Activated CD4-positive, alpha-beta T cell treated with anti-CD3 and anti-CD28 coated beads for 48 hours (primary cell): ENCODE measurements at regions not wholly inside any gene's neighbourhood (a gene's known extent, or its start where the extent isn't known, plus 50 kb on each side); places are given as distances from the start of the nearest gene placed in this dataset.
A peak's percentile ranks its signal among the peaks of the same experiment; 100 is the strongest.

Experiments
- DNase-seq: peaks from one replicate; pipeline ENCODE4 v3.0.0-alpha.2; 2020

DNA sequence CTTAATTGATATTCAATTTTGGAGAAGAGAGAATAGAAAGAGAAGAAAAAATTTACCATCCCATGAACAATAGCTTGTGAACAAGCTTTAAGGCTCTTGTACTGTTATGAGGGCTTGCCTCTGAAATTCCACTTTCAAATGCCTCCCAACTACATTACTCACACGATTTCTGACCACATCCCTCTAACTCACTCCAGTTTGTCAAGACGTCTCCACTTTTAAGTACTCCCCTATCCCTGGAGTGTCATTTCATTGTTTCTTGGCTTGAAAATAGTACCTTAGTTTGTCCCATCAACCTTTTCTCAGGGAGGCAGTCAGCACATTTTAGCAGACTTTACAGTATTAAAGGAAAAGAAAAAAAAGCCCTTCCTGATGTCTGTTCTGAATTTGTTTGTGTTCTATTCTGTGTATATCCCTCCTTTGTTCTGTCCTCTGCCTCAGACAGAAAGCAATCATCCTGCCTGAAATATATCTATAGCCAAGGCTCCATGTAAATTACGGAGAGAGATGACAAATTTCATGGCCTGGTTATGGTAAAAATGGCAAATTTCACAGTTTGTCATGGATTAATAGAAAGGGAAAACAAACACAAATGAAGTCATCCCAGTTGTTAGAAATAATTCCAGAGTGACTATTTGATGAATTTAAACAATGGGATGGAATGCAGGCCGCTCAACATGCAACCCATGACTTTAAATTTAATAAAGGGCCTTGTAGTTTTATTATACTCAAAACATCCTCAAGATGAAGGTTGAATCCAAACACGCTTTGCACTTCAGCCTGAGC, 228.8 kb downstream of the ETAA1 start:
- DNase-seq, result no peak

DNA sequence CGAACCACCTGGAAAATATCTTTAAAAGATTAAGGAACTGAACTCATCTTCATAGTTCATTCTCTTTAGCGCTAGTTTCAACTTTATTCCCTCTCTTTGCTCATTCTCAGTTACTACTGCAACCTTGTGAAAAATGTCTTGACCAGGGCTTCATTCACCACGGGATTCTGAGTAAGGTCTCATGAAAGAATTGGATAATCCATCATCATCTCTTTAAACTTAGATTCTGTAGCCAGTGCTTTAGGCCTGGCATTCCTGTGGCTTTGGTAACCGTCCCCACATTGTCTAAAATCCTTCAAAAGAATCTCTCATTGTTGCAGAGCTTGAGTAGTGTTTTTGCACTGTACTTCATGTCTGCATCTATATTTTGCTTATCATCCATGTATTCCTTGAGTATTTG, 229.5 kb downstream of the ETAA1 start:
- DNase-seq, result no peak

DNA sequence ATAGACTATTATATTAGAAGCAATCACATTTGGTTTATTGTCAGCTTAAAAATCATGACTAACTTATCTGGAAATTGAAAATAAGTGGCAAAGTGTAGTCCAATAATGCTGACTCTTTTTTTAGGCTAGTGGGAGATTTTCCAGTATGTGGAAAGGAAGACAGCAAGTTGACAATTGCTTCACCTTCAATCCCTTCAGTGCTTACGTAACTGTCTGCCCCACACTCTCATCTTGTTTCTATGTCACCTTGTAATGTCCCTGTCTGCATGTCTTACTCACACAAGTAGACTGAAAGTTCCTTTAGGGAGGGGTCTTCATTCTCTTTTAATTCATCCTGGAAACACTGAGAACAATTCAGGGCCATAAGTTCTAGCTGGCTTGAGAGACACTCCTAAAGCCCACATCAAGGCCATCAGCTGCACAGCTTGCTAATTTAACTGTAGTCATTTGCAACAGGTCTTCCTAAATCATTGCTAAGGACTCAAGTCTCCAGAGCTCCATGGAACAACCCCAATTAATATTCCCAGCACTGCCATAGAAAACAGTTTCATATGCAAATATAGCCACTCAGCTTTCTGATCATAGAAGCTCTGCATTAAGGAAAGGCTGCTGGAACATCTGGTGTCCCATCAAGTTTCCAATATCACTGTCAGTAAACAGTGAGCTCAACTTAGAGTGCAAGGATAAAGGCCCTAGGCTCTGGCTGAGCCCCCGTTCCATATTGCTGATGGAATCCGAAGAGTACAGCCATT, 230.5 kb downstream of the ETAA1 start:
- no peak for DNase-seq

DNA sequence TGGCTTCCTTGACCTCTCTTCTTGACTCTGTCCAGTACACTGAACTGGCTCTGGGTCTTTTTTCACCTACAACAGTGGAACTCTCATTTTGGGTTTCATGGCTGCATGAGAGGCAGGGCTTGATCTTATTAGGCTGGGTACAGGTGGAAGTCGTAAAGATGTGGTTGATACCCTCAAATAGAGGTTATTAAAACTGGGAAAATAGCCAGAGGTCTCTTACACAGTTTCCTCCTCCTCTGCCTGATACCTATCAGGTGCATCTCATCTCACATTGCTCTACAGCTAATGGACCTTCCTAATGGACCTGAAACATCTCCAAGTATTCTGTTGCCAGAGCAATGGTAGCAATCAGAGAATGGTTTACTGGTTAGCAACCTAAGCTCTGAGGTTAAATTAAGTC, 231.8 kb downstream of the ETAA1 start:
- no peak for DNase-seq

DNA sequence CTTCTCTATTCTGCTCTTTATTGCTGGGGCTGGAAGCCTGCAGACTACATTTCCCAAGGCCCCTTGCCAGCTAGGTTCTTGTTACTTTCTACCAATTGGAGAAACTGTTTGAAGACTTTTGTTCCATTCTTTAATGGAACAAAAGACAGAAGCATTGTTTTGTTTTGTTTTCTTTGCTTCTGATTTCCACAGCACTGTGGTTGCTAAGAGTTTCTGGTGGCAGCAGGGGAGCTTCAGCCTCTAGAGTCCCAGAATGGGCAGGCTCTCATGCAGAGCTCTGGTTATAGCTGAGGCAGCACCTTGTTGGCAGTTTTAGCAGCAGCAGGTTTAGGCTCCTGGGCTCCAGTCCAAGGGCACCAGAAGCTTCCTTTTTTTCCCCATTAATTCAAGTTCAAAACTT, 234.3 kb downstream of the ETAA1 start:
- DNase-seq, result no peak

DNA sequence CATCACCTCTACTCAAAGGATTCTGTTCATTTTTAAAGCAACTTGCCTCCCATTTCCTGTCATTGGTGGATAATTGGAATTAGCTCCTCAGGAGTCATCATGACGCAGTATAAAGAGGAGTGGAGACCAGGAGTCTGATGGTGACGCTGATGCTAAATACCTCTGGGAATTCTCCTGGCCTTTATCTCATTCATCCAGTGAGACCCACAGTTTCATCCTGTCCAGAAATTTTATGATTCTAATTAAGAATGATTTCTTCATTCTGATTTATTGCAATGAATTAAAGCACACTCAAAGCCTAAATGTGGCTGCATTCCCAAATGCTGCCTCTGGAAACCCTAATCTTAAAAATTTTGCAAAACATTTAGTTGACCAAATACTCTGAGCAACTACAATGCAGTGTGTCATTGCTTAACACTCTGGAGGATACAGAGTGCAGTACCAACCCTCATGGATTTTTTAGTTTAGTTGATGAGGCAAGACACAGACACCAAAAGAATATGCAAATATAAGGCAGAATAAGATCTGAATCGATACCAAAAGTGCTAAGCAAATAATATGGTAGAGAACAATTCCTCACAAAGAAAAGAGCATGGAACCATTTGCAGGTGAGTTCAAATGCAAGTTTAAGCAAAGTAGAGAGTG, 236.2 kb downstream of the ETAA1 start:
- DNase-seq, result no peak

DNA sequence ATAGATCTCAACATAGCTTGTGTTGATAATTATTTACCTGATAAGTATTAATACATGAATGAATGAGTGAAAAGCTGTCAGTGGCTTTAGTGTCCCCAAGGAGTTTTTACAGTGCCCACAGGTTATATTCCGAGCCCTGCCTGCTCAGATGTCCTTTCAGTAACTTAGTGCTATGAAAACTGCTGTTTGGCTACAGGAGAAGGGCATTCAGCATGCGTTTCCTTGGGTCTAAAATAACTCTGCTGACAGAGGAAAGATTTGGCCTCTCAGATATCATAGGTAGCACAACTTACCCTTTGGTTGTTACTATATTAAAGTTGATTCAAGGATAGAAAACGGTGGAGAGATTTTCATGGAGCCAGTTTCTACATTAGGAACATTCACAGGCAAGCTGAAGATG, 241.0 kb downstream of the ETAA1 start:
- DNase-seq, result no peak

DNA sequence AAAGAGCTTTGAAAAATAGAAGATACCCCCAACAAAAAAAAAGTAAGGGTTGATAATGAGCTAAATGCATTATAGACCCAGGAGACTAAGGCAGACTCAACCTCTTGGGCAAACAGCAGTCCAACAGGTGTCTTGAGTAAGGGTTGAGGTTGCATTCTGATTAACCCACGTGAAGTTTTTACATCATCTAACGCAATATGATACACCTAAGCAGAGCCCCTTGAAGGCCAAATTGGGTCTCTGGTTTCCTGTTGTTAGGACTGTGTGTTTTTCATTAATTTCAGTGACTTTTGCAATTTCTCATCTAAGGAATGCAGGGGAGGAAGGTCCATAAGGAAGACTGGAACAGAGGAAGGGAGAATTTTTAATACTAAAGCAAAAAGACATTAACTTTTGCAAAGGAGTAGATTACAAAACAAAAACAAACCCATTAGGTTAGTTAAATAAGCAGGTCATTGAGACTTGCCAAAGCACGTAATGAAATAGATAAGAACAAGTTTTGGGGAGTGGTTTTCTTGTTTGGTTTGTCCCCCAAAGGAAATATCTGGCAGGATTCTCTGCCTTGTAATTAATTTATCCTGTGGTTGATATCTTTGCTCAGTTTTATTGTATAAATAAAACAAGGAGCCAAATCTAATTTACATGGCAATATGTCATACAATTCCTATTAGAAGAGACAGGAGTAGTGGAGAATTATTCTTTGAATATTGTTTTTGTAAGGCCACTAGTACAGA, 244.3 kb downstream of the ETAA1 start:
- DNase-seq, result no peak

DNA sequence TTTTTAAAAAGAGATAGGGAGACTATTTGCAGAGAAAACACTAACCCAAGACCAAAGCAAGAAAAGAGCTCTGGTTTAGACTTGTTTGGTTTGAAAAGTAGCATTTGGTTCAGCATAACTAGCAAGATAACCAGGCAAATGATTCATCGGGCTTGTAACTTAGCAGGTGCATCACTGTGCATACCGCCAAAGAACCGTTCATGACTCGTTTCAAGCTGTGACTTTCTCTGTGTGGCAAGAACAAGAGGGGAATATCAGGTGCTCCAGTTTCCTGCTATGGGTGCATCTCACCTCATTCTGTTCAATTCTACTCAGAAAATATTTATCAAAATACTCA, 244.9 kb downstream of the ETAA1 start:
- DNase-seq, result no peak

DNA sequence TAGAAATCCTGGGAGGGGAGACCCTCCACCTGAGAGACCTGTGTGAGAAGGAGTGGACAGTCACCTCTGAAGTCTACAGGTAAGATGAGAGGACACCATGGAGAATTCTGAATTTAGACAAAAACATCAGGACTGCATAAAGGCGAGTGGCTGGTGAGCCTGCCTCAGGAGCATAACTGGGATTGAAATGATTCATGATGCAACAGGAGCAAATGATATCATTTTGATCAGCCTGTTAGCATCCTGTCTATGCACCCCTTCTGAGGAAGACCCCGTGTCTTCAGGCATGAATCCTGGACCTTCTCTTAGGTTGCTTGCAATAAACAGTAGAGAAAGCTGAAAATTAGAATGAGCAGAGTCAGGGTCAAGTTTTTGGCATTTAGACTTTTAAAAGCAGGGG, 245.8 kb downstream of the ETAA1 start:
- DNase-seq, result no peak

DNA sequence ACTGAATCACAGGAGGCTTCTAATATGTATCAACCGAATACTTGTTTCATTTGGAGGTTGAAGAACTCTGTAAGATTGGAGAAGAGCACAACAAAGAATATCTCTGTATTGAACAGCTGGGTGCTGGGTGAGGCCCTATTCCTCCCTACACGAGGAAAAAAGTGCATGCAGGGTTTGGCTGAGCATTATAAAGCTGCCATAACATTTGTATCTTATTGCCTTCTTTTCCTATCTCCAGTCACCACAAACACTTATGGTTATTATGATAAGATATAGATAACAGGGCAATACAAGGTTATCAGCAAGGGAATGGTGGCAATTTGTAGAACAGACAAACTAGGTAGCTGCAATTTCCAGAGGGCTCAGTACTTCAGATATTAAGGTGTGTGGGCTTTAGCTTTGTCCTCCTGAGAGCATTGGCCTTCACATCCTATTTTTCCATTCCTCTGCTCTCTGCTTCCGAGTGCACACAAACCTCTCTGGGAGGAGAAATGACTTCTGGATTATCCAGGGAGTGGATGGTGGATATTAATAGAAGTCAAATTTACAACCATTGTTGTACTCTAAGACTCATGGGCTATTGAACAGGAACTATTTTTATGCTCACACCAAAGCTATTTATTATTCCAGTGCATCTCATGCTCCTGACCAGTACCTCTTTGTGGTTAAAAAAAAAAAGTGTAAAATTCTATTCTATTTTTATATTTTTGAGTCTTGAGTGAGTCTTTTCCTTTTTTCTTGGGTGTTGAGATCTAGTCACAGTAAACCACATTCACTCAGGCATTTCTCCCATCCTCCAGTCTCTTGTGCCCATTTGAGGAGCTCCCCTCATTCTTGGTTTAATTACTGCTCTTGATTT, 248.4 kb downstream of the ETAA1 start:
- no peak for DNase-seq

DNA sequence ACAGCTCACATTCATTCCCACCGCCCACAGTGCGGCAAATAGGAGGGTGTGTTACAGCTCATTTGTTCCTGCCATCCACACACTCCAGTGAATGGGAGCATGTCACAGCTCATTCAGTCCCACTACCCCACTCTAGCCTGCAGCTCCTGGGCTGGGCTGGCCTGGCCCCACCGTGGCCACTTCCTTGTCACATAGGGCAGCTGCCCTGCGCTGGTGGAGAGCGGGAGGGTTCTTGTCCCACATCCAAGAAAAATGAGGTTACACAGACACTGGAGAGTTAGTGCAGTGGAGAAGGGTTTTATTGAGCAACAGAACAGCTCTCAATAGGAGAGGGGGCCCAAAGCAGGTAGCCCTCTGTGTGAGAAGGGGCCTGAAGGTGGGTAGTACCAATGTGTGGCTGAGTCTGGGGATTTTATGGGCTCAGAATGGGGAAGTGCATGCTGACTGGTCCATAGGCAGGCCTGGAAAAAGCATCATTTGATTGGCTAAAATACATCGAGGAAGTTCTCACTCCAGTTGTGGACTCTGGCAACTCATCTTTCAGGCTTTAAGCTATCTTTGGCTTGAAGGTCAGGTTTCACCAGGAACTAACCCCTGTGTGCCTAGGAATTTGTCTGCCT, 249.7 kb downstream of the ETAA1 start:
- DNase-seq, result no peak

DNA sequence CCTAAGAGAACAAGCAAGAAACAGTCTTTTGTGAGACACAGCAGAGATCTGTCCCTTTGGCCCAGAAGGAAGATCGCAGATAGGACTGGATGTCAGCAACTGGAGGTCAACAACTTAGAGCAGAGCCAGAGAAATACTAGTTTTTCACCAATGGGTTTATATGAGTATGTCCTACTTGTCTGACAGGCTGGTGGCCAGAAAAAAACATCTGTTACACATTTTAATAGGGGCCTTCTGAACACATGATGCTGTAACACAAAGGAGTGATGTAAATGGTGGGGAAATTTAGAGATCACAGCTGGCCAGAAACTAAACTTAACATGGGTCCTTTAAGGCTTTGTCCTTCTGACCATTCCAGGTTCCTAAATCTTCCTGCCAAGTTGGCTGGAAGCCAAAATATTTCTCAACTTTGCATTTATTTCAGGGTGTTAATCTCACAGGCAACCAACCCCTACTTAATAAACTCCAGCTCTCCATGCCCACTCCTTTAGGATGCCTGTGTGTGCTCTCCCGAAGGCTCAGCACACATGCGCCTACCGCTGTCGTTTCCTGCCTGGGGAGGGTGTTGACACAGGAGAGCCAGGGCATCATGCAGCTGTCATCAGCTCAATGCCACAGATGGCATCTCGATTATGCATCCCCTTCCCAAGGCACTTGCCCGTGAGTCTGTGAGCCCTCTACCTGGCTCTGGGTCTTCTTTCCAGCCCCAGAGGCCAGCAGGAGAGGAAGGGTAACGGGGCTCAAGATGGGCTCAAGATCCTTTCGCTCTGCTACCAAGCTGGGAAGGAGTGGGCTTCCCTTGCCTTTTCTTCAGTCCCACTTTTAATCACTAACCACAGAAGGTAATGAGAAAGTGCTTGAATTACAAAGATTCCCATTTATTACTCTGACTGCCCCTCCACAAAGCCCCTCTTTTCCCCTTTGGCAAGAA, 252.5 kb downstream of the ETAA1 start:
- no peak for DNase-seq

DNA sequence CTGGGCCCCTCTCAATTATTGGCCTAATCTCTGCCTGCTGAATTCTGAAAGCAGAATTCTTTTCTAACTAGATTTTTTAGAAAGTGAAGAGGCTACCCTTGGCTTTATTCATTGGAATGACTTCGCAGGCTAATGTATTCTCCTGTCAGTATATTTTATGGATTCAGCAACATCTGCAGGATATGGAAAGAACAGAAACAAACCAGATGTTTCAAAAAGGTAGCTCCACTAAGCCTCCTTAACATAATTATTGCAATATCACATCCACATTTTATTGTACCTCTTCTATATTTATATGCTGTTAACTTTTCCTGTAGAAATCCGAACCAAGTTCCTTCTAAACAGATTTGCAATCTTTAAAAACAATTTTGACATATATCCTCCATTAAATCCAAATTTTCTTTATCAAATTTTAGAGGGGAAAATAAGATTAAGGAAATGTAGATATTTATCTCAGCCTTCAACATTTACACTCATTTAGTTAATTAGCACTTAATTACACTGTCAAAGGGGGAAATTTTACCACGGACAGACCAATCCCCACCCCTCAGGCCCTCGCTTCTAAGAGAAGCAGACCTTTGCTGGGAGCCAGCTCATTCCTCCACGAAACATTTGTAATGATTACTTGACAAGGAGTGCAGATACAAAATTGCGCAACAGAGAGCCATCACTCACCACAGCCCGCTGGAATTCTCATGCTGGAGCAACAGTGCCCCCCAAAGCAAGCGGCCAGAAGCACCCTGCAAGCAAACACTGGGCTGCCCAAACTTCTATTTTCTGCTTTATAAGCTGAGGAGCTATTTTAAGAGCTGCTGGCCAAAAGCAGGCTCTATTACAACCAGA, 253.4 kb downstream of the ETAA1 start:
- peak; percentile 8 for DNase-seq

DNA sequence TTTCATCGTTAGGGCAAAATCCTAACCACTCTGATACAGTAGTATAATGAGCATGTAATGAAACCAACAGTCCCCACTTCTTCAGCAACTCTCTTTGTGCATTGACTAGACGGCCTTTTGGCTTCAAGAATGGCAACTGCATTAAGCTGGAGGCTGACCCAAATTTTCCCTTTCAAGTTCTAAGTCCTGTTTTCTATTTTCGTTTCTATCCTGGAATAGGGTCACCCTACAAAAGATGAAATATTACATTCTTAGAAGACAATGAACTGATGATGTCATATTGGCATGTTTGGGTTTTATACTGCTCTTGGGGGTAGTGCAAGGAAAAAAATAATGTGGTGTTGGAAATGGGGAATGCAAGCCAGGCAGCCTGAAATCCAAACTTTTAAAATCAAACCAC, 254.4 kb downstream of the ETAA1 start:
- DNase-seq, result no peak

DNA sequence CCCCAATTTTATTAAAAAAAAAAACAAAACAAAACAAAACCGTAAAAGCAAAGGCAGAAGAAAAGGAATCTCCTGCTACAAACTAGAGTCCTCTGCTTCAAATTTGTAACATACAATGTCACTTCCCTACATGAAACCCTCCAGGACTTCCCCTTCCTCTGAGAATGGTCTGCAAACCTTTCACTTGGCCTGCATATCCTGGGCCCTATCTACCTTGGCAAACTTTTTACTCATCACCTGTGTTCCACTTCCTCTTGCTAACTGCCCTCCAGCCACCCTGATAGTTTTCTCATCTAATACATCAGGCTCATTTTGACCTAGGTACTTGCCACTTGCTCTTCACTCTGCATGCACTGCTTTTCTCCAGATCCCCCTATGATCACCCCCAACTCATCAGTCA, 255.5 kb downstream of the ETAA1 start:
- DNase-seq, result no peak

DNA sequence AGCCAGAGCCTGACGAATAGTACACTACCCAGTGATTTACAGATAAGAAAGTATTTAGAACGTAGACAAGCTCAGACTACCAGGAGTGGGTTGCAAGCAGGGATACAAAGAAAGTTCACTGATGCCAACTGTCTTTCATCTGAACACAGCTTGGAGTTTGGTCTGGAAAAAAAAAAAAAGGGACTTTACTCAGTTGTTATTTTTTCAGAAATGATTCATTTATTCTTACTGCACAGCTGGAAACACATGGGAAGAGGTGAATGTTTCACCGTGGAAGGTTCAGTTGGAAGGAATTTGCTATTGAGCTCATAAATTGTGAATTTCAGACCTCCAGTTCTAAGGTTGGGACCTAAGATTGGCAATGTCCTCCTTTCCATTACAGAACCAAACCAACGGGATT, 259.7 kb downstream of the ETAA1 start:
- no peak for DNase-seq

DNA sequence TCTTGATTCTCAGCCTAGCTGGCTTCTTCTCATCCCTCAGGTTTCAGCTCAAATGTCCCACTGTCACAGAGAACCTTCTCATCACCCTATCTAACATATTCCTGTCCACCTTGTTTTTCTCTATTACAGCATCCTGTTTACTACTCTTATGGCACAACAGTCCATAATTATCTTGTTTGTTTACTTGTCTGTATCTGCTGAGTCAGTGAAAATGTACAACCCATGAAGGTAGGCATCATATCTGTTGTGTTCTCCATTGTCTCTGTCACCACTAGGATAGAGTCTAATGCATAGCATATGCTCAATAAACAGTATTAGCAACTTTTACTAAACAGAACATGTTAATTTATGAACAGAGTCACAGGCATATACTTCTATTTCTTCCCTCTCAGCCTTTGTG, 261.7 kb downstream of the ETAA1 start:
- DNase-seq, result no peak

DNA sequence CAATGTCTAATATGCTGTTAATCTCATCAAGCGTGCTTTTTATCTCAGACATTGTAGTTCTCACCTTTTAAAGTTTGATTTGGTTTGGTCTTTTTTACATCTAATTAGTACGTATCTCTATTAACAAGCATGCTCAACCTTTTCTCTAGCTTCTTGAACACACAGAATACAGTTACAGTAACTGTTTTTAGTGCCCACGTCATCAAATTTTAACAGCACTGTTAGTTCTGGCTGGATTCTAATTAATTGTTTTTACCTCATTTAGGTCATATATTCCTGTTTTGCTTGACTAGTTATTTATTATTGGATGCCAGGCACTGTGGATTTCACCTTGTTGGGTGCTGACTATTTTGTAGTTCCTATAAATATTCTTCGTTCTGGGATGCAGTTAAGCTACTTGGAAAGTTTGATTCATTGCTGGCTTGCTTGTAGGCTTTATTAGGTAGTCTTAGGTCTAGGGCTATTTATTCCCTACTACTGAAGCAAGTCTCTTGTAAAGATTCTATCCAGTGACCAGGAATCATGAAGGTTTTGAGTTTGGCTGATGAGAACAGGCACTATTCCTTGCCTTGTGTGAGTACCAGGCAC, 263.0 kb downstream of the ETAA1 start:
- DNase-seq, result no peak

DNA sequence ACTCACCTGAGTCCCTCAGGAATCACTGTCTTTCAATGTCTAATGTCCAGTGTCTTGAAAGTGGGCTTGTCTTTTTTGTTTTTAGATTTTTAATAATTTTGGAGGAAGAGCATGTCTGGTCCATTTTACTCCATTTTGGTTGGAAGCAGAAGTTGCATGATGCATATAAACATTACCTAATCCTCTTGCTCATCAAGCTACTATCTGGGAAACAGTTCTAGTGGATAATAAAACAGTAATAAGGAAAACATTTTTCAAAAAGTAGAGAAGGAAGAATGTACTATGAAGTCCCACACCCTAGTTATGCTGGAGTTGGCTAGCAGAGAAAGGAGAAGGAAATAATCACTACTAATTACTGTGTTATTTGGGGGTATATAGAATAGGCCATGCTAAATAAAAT, 263.7 kb downstream of the ETAA1 start:
- no peak for DNase-seq
